ENCODE measurements at regions not wholly inside any gene's neighbourhood (a gene's known extent, or its start where the extent isn't known, plus 50 kb on each side); places are given as distances from the start of the nearest gene placed in this dataset.

- Histone ChIP-seq H3K18ac (ENCODE audit: low read length) (no peak overlapping the region), H3K79me1 (ENCODE audit: low read depth, low read length) (no peaks in the 10 kb centered on the region), H3K36me3 (replicated peaks in 1 of 2; ENCODE audit: control insufficient read depth in 2 of 2, insufficient read depth in 2 of 2, low read length in 2 of 2) (no peaks in the 10 kb centered on the region), H2BK5ac (ENCODE audit: low read length) (no peak overlapping the region), H3K4ac (ENCODE audit: low read length) (no peak overlapping the region), H4K8ac (ENCODE audit: low read depth, low read length) (no peak overlapping the region), H2BK120ac (ENCODE audit: low read depth, low read length) (no peak overlapping the region), H3K9ac (ENCODE audit: low read depth, low read length, poor library complexity) (no peak overlapping the region), H4K91ac (ENCODE audit: low read depth, low read length, poor library complexity) (no peak overlapping the region), H2AFZ (ENCODE audit: low read length) (no peak overlapping the region), H3K4me3 (ENCODE audit: low read length in 2 of 2) (no peak overlapping the region), H3K14ac (ENCODE audit: low read length) (no peak overlapping the region), H3K4me2 (ENCODE audit: insufficient read depth, low read length, poor library complexity, severe bottlenecking) (no peak overlapping the region), H2BK12ac (ENCODE audit: low read length) (no peak overlapping the region), H2BK15ac (ENCODE audit: low read length) (no peak overlapping the region), H3K27me3 (ENCODE audit: control insufficient read depth in 3 of 3, insufficient read depth in 3 of 3, low read depth in 1 of 3, low read length in 3 of 3) (no peaks in the 10 kb centered on the region), H2AK5ac (ENCODE audit: low read depth, low read length) (no peak overlapping the region), H3K23ac (ENCODE audit: low read depth, low read length, poor library complexity) (no peak overlapping the region), H3K4me1 (ENCODE audit: control insufficient read depth in 2 of 2, insufficient read depth in 1 of 2, low read depth in 1 of 2, low read length in 2 of 2) (peaks cover 0 to 3% of the 10 kb centered on the region in 2 donors), H3K9me3 (replicated peaks in 1 of 2; ENCODE audit: control insufficient read depth in 2 of 2, insufficient read depth in 1 of 2, low read depth in 1 of 2, low read length in 2 of 2) (no peaks in the 10 kb centered on the region), H3K27ac (replicated peaks; ENCODE audit: low read length) (no peak overlapping the region)
- WGBS, 2 donors (ENCODE audit: extremely low coverage in 2 of 2, insufficient read length in 2 of 2, insufficient replicate concordance in 1 of 2) = no CpG with 5 or more reads among the region's 13 CpGs
- DNase-seq (ENCODE audit: low spot score) = no peak
These were observed 169.1 kb upstream of the CELF2 start for GRCh38 chr10:10848488-10849111.

- Histone ChIP-seq H3K4me2 (ENCODE audit: insufficient read depth, low read length, poor library complexity, severe bottlenecking) (no peak overlapping the region), H2BK12ac (ENCODE audit: low read length) (no peak overlapping the region), H2AK5ac (ENCODE audit: low read depth, low read length) (no peak overlapping the region), H3K27me3 (ENCODE audit: control insufficient read depth in 3 of 3, insufficient read depth in 3 of 3, low read depth in 1 of 3, low read length in 3 of 3) (no peaks in the 10 kb centered on the region), H3K4me3 (ENCODE audit: low read length in 2 of 2) (no peak overlapping the region), H3K27ac (replicated peaks; ENCODE audit: low read length) (no peak overlapping the region), H2BK5ac (ENCODE audit: low read length) (no peak overlapping the region), H3K9ac (ENCODE audit: low read depth, low read length, poor library complexity) (no peak overlapping the region), H3K4ac (ENCODE audit: low read length) (no peak overlapping the region), H3K9me3 (replicated peaks in 1 of 2; ENCODE audit: control insufficient read depth in 2 of 2, insufficient read depth in 1 of 2, low read depth in 1 of 2, low read length in 2 of 2) (no peaks in the 10 kb centered on the region), H3K79me1 (ENCODE audit: low read depth, low read length) (no peaks in the 10 kb centered on the region), H2BK15ac (ENCODE audit: low read length) (no peak overlapping the region), H2BK120ac (ENCODE audit: low read depth, low read length) (no peak overlapping the region), H3K23ac (ENCODE audit: low read depth, low read length, poor library complexity) (no peak overlapping the region), H3K4me1 (ENCODE audit: control insufficient read depth in 2 of 2, insufficient read depth in 1 of 2, low read depth in 1 of 2, low read length in 2 of 2) (peaks cover 0 to 3% of the 10 kb centered on the region in 2 donors), H3K18ac (ENCODE audit: low read length) (no peak overlapping the region), H4K91ac (ENCODE audit: low read depth, low read length, poor library complexity) (no peak overlapping the region), H3K36me3 (replicated peaks in 1 of 2; ENCODE audit: control insufficient read depth in 2 of 2, insufficient read depth in 2 of 2, low read length in 2 of 2) (no peaks in the 10 kb centered on the region), H4K8ac (ENCODE audit: low read depth, low read length) (no peak overlapping the region), H3K14ac (ENCODE audit: low read length) (no peak overlapping the region), H2AFZ (ENCODE audit: low read length) (no peak overlapping the region)
- no peak for DNase-seq (ENCODE audit: low spot score)
- WGBS, 2 donors (ENCODE audit: extremely low coverage in 2 of 2, insufficient read length in 2 of 2, insufficient replicate concordance in 1 of 2) = no CpG with 5 or more reads among the region's 4 CpGs
These were observed 168.4 kb upstream of the CELF2 start for GRCh38 chr10:10849306-10849705.

GRCh38 chr10:10850214-10850613, 167.5 kb upstream of the CELF2 start:
- no peak overlapping the region for H3K18ac ChIP-seq (ENCODE audit: low read length)
- H2BK12ac ChIP-seq (ENCODE audit: low read length) = no peak overlapping the region
- H3K23ac ChIP-seq (ENCODE audit: low read depth, low read length, poor library complexity) = no peak overlapping the region
- no peak overlapping the region for H4K8ac ChIP-seq (ENCODE audit: low read depth, low read length)
- H4K91ac ChIP-seq (ENCODE audit: low read depth, low read length, poor library complexity) = no peak overlapping the region
- no peaks in the 10 kb centered on the region for H3K9me3 ChIP-seq (replicated peaks in 1 of 2; ENCODE audit: control insufficient read depth in 2 of 2, insufficient read depth in 1 of 2, low read depth in 1 of 2, low read length in 2 of 2)
- no peak overlapping the region for H3K14ac ChIP-seq (ENCODE audit: low read length)
- no peak overlapping the region for H3K4me3 ChIP-seq (ENCODE audit: low read length in 2 of 2)
- H2BK5ac ChIP-seq (ENCODE audit: low read length) = no peak overlapping the region
- peaks cover 0 to 3% of the 10 kb centered on the region in 2 donors for H3K4me1 ChIP-seq (ENCODE audit: control insufficient read depth in 2 of 2, insufficient read depth in 1 of 2, low read depth in 1 of 2, low read length in 2 of 2)
- no peak overlapping the region for H2AK5ac ChIP-seq (ENCODE audit: low read depth, low read length)
- H3K79me1 ChIP-seq (ENCODE audit: low read depth, low read length) = no peaks in the 10 kb centered on the region
- no peak overlapping the region for H2BK15ac ChIP-seq (ENCODE audit: low read length)
- H3K9ac ChIP-seq (ENCODE audit: low read depth, low read length, poor library complexity) = no peak overlapping the region
- no peak overlapping the region for H2AFZ ChIP-seq (ENCODE audit: low read length)
- WGBS, 2 donors (ENCODE audit: extremely low coverage in 2 of 2, insufficient read length in 2 of 2, insufficient replicate concordance in 1 of 2) = no CpG with 5 or more reads among the region's 3 CpGs
- DNase-seq (ENCODE audit: low spot score) = no peak
- H3K27me3 ChIP-seq (ENCODE audit: control insufficient read depth in 3 of 3, insufficient read depth in 3 of 3, low read depth in 1 of 3, low read length in 3 of 3) = no peaks in the 10 kb centered on the region
- no peak overlapping the region for H3K27ac ChIP-seq (replicated peaks; ENCODE audit: low read length)
- H3K4me2 ChIP-seq (ENCODE audit: insufficient read depth, low read length, poor library complexity, severe bottlenecking) = no peak overlapping the region
- H3K36me3 ChIP-seq (replicated peaks in 1 of 2; ENCODE audit: control insufficient read depth in 2 of 2, insufficient read depth in 2 of 2, low read length in 2 of 2) = no peaks in the 10 kb centered on the region
- no peak overlapping the region for H3K4ac ChIP-seq (ENCODE audit: low read length)
- no peak overlapping the region for H2BK120ac ChIP-seq (ENCODE audit: low read depth, low read length)

- Histone ChIP-seq H2BK15ac (ENCODE audit: low read length) (no peak overlapping the region), H3K4me3 (ENCODE audit: low read length in 2 of 2) (no peak overlapping the region), H3K23ac (ENCODE audit: low read depth, low read length, poor library complexity) (no peak overlapping the region), H3K4ac (ENCODE audit: low read length) (no peak overlapping the region), H2BK5ac (ENCODE audit: low read length) (no peak overlapping the region), H3K18ac (ENCODE audit: low read length) (no peak overlapping the region), H4K8ac (ENCODE audit: low read depth, low read length) (no peak overlapping the region), H2BK120ac (ENCODE audit: low read depth, low read length) (no peak overlapping the region), H3K27me3 (ENCODE audit: control insufficient read depth in 3 of 3, insufficient read depth in 3 of 3, low read depth in 1 of 3, low read length in 3 of 3) (no peaks in the 10 kb centered on the region), H2AFZ (ENCODE audit: low read length) (no peak overlapping the region), H3K9ac (ENCODE audit: low read depth, low read length, poor library complexity) (no peak overlapping the region), H3K14ac (ENCODE audit: low read length) (no peak overlapping the region), H2BK12ac (ENCODE audit: low read length) (no peak overlapping the region), H3K79me1 (ENCODE audit: low read depth, low read length) (no peaks in the 10 kb centered on the region), H2AK5ac (ENCODE audit: low read depth, low read length) (no peak overlapping the region), H3K4me2 (ENCODE audit: insufficient read depth, low read length, poor library complexity, severe bottlenecking) (no peak overlapping the region), H3K4me1 (ENCODE audit: control insufficient read depth in 2 of 2, insufficient read depth in 1 of 2, low read depth in 1 of 2, low read length in 2 of 2) (peaks cover 0 to under 1% of the 10 kb centered on the region in 2 donors), H3K36me3 (replicated peaks in 1 of 2; ENCODE audit: control insufficient read depth in 2 of 2, insufficient read depth in 2 of 2, low read length in 2 of 2) (no peaks in the 10 kb centered on the region), H3K9me3 (replicated peaks in 1 of 2; ENCODE audit: control insufficient read depth in 2 of 2, insufficient read depth in 1 of 2, low read depth in 1 of 2, low read length in 2 of 2) (no peaks in the 10 kb centered on the region), H3K27ac (replicated peaks; ENCODE audit: low read length) (no peak overlapping the region), H4K91ac (ENCODE audit: low read depth, low read length, poor library complexity) (no peak overlapping the region)
- no peak for DNase-seq (ENCODE audit: low spot score)
- WGBS, 2 donors (ENCODE audit: extremely low coverage in 2 of 2, insufficient read length in 2 of 2, insufficient replicate concordance in 1 of 2) = no CpG with 5 or more reads among the region's 4 CpGs
These were observed 165.2 kb upstream of the CELF2 start for GRCh38 chr10:10852464-10852863.

Measured in neuronal stem cell (in vitro differentiated cells).